Nephron (organoid): ENCODE measurements at regions not wholly inside any gene's neighbourhood (a gene's known extent, or its start where the extent isn't known, plus 50 kb on each side); places are given as distances from the start of the nearest gene placed in this dataset.

Experiments
- H3K27ac Mint-ChIP-seq, 3 experiments: 2 replicates each; pipeline ENCODE4 v1.8.0; 2020; ENCODE audit warnings: mixed read lengths in 3 of 3, mild to moderate bottlenecking in 2 of 3, moderate library complexity in 1 of 3
- H3K27me3 Mint-ChIP-seq: 2 replicates; pipeline ENCODE4 v1.8.0; 2021; ENCODE audit warnings: low read depth, mild to moderate bottlenecking, moderate library complexity, mixed read lengths
- H3K36me3 Mint-ChIP-seq: 2 replicates; pipeline ENCODE4 v1.8.0; 2020; ENCODE audit warnings: low read depth, mixed read lengths
- H3K4me1 Mint-ChIP-seq: 2 replicates; pipeline ENCODE4 v1.8.0; 2020; ENCODE audit warnings: mixed read lengths
- H3K4me3 Mint-ChIP-seq, 3 experiments: 2 replicates each; pipeline ENCODE4 v1.8.0; 2020; ENCODE audit warnings: mild to moderate bottlenecking in 3 of 3, mixed read lengths in 3 of 3, moderate library complexity in 2 of 3
- H3K9me3 Mint-ChIP-seq: 2 replicates; pipeline ENCODE4 v1.8.0; 2020; ENCODE audit warnings: mixed read lengths
- TF ChIP-seq, protein P1 (sequence below), 3 experiments: fragments of 200-600 bp; sonication (generic); IDR thresholded peaks; one replicate each; pipeline ENCODE4 v1.5.0; 2021; ENCODE audit warnings: antibody characterized with exemption in 3 of 3; ENCODE audit not compliant: unreplicated experiment in 3 of 3

DNA sequence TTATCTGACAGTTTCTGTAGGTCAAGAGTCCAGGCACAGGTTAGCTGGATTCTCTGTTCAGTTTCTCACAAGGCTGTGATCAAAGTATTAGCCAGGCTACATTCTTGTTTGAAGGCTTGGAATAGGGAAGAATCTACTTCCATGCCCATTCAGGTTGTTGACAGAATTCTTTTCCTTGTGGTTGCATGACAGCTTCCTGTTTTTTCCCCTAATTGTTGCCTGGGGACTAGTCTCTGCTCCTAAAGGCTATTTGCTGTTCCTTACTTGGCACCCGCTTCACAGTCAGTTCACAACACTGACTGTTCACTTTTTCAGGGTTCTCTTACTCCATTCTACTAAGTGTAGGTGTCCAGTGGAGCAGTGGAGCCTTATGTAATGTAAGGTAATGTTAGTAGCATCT is 115.4 kb upstream of the GBE1 start:
- peaks cover 7% of the 10 kb centered on the region for H3K36me3 Mint-ChIP-seq

GRCh38 chr3:81874738-81875137 is 113.3 kb upstream of the GBE1 start:
- H3K9me3 Mint-ChIP-seq, result peaks cover 22% of the 10 kb centered on the region

More for the DNA sequence above, 115.4 kb upstream of the GBE1 start:
- Mint-ChIP-seq H3K27ac (no peak overlapping the region), H3K9me3 (peaks cover 31% of the 10 kb centered on the region), H3K4me3 (no peak overlapping the region), H3K4me1 (peaks cover 2% of the 10 kb centered on the region), H3K27me3 (peaks cover 4% of the 10 kb centered on the region)
- TF ChIP-seq, protein P1, sequence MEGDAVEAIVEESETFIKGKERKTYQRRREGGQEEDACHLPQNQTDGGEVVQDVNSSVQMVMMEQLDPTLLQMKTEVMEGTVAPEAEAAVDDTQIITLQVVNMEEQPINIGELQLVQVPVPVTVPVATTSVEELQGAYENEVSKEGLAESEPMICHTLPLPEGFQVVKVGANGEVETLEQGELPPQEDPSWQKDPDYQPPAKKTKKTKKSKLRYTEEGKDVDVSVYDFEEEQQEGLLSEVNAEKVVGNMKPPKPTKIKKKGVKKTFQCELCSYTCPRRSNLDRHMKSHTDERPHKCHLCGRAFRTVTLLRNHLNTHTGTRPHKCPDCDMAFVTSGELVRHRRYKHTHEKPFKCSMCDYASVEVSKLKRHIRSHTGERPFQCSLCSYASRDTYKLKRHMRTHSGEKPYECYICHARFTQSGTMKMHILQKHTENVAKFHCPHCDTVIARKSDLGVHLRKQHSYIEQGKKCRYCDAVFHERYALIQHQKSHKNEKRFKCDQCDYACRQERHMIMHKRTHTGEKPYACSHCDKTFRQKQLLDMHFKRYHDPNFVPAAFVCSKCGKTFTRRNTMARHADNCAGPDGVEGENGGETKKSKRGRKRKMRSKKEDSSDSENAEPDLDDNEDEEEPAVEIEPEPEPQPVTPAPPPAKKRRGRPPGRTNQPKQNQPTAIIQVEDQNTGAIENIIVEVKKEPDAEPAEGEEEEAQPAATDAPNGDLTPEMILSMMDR (IDR thresholded peaks at IDR 0.05; ENCODE audit: unreplicated experiment in 3 of 3), result no peak

DNA sequence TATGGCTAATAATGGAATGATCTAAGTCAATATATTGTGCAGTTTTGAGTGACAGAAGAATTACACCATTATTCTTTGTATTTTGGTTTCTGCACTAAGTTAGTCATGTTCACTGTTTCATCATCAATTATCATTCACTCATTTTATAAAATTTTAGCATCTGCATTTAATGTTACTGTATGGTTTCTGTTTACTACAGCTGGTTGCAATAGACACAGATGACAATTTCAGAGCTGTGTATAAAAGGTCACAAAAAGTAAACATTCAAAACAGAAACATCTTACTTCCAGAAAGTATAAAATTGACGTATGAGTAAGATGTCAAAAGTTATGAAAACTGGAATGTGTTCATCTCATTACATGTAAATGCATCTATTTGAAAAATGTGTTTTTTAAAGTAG is 111.1 kb upstream of the GBE1 start:
- peaks cover 9% of the 10 kb centered on the region for H3K9me3 Mint-ChIP-seq
- H3K4me3 Mint-ChIP-seq, result no peak overlapping the region
- H3K27me3 Mint-ChIP-seq, result peaks cover 4% of the 10 kb centered on the region
- H3K27ac Mint-ChIP-seq, result no peak overlapping the region
- H3K36me3 Mint-ChIP-seq, result peaks cover 2% of the 10 kb centered on the region
- H3K4me1 Mint-ChIP-seq, result peaks cover 5% of the 10 kb centered on the region
- TF ChIP-seq, protein P1 (IDR thresholded peaks at IDR 0.05; ENCODE audit: unreplicated experiment in 3 of 3), result no peak

More at GRCh38 chr3:81874738-81875137, 113.3 kb upstream of the GBE1 start:
- Mint-ChIP-seq H3K4me1 (peaks cover 5% of the 10 kb centered on the region), H3K36me3 (peaks cover 4% of the 10 kb centered on the region), H3K4me3 (no peak overlapping the region), H3K27me3 (peaks cover 4% of the 10 kb centered on the region), H3K27ac (no peak overlapping the region)
- TF ChIP-seq, protein P1 (IDR thresholded peaks at IDR 0.05; ENCODE audit: unreplicated experiment in 3 of 3), result no peak

DNA sequence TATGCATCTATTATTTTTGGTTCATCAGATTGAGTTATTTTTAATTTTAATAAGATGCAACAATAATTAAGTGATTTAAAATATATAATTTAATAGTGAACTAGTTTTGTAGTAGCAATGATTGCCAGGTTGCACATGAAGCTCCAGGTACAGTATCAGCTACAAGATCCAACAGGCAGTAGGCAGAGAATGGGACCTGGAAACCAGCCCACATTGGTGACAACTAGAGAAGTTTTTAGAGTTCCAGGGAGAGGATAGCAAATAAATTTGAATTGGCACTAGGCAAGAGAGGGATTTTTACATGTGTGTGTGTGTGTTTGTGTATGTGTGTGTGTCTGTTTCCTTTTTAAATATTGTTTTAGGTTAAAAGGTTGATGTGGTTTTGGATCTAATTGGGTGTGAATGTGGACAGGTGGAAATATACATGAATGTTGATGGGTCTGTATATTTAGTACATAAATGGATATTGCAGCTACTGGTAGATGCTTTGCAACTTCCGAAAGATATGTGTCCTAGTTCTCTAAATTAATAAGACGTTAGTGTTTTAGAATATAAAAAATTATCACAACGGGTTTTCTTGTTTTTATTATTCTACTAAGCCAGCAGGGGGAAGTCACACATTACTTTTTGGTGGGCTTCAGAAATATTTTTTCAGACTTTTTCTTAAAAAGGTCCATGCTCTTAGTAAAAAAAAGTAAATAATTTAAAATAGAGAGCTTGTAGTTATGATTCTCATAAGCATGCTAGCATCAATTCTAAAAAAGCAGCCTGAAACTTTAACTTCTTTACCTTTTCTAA is 110.1 kb upstream of the GBE1 start:
- H3K36me3 Mint-ChIP-seq, result no peaks in the 10 kb centered on the region
- no peaks in the 10 kb centered on the region for H3K27me3 Mint-ChIP-seq
- H3K9me3 Mint-ChIP-seq, result peaks cover 7% of the 10 kb centered on the region
- TF ChIP-seq, protein P1 (IDR thresholded peaks at IDR 0.05; ENCODE audit: unreplicated experiment in 3 of 3), result peak; percentile 47 to 58 (median 55)
- H3K4me3 Mint-ChIP-seq, result no peak overlapping the region
- no peak overlapping the region for H3K27ac Mint-ChIP-seq
- H3K4me1 Mint-ChIP-seq, result peaks cover 5% of the 10 kb centered on the region

DNA sequence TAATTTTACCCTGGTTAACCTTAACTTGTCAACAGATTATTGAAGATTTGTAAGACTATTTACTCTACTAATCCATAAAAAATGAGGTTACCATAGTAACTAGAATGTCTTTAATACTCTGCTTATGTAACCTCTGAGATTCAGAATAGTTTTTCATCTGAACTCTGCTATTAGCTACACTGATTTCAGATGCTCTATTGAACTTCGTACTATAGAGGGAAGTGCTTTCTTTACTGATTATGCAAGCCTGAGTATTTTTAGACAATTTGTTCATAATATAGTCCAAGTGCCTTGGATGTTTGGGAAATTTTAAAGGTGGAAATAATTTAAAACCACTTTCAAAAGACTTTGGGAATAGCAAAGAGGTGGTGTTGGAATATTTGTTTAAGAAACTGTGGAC is 107.9 kb upstream of the GBE1 start:
- Mint-ChIP-seq H3K27ac (no peak overlapping the region), H3K4me1 (peaks cover 5% of the 10 kb centered on the region), H3K9me3 (no peaks in the 10 kb centered on the region), H3K4me3 (no peak overlapping the region), H3K27me3 (no peaks in the 10 kb centered on the region), H3K36me3 (no peaks in the 10 kb centered on the region)
- TF ChIP-seq, protein P1 (IDR thresholded peaks at IDR 0.05; ENCODE audit: unreplicated experiment in 3 of 3), result no peak

GRCh38 chr3:81868597-81868996 is 107.2 kb upstream of the GBE1 start:
- TF ChIP-seq, protein P1 (IDR thresholded peaks at IDR 0.05; ENCODE audit: unreplicated experiment in 3 of 3), result no peak
- Mint-ChIP-seq H3K4me1 (peaks cover 5% of the 10 kb centered on the region), H3K36me3 (no peaks in the 10 kb centered on the region), H3K27me3 (no peaks in the 10 kb centered on the region), H3K9me3 (no peaks in the 10 kb centered on the region), H3K27ac (no peak overlapping the region), H3K4me3 (no peak overlapping the region)
